ENCODE measurements at regions not wholly inside any gene's neighbourhood (a gene's known extent, or its start where the extent isn't known, plus 50 kb on each side); places are given as distances from the start of the nearest gene placed in this dataset.
A peak's percentile ranks its signal among the peaks of the same experiment; 100 is the strongest.
"Not testable (repeated sequence)": the region's sequence is repeated elsewhere in the genome, so short reads cannot be mapped to it uniquely, and the experiment has no call there.

DNA sequence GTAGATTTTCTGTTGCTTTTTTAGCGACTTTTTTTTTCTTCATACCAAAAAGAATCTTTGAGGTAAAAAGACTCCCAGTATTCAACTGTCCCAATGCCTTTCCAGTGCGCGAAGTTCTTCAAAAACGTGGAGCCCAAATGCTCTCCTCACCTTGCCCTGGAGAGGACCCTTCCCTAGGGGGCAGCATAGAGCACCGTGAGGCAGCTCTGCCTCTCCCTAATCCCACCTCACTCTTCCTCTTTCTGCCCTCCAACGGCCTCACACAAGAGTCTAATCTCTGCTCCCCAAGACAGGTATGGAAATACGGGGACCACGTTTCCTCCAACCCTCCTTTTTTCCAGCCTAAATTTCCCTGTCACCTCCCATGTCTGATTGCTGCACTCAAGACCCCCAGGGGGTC lies 117.5 kb upstream of the ALX4 start:
- ATAC-seq (no peak), DNase-seq (ENCODE audit: low spot score in 2 of 2) (peak in 1 of 2 donors; percentile 31)
- H3K36me3 Mint-ChIP-seq: no peaks in the 10 kb centered on the region
- H3K27ac Mint-ChIP-seq: no peak overlapping the region
- H3K9me3 Mint-ChIP-seq: no peaks in the 10 kb centered on the region

DNA sequence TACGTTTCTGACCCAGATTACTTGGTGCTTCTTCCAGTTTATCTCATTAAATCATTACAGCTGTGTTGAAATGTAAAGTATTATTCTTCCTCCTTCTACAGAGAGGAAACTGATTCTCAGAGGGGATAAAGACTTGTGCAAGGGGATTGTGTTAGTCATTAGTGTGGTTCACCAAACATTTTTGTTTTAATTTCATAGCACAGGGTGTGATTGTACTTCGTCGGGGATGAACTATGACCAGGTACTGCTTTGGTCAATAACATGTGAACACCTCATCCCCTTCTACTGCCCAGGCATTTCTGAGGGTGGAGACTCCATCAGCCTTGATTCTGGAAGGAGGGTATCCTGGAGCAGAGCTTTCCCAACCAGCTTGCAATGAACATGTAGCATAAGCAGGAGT lies 120.2 kb upstream of the ALX4 start:
- DNase-seq (ENCODE audit: low spot score in 2 of 2) (no peak), ATAC-seq (no peak)
- Mint-ChIP-seq H3K9me3 (no peaks in the 10 kb centered on the region), H3K27ac (no peak overlapping the region), H3K36me3 (no peaks in the 10 kb centered on the region)

DNA sequence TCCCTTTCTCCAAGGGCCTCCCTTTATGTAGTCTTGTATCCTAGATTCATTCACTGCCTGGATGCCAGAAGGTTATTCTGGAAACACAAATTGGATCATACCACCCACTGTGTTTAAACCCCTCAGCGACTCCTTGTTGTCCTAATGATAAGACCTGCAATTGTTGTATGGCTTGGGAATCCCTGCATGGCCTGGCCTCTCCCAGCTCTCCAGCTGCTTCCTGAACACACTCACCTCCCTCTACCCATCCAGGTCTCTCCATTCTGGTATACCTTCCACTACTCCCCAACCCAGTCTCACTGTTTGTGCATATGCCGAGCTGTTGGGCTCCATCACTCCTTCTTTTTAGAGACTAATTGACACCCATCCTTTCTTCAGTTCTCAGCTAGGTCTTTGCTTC lies 124.3 kb upstream of the ALX4 start:
- ATAC-seq: no peak
- Mint-ChIP-seq H3K9me3 (no peaks in the 10 kb centered on the region), H3K27ac (no peak overlapping the region), H3K36me3 (peaks cover 0 to under 1% of the 10 kb centered on the region in 2 donors)
- no peak for DNase-seq (ENCODE audit: low spot score in 2 of 2)

DNA sequence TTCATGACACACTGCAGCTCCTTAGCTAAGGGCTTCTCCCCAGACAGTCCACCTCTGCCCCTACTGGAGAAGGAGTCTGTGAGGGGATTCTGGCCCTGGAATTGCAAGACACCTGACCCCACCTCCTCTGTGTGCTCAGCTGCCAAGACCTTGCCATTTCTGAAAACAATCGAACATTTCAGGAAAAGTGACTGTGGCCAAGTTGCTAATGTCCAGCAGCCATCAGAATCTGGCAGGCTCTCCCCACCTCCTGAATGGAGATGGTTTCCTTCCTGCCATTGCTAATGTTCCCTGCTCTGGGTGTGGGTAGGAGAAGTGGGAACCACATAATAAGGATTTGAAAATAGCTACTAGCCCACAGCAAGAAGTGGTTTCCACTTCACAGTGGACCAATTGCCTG lies 127.2 kb upstream of the ALX4 start:
- no peak for ATAC-seq
- Mint-ChIP-seq H3K27ac (no peak overlapping the region), H3K36me3 (peaks cover 0 to 5% of the 10 kb centered on the region in 2 donors), H3K9me3 (peaks cover 0 to 6% of the 10 kb centered on the region in 2 donors)
- DNase-seq (ENCODE audit: low spot score in 2 of 2): no peak

DNA sequence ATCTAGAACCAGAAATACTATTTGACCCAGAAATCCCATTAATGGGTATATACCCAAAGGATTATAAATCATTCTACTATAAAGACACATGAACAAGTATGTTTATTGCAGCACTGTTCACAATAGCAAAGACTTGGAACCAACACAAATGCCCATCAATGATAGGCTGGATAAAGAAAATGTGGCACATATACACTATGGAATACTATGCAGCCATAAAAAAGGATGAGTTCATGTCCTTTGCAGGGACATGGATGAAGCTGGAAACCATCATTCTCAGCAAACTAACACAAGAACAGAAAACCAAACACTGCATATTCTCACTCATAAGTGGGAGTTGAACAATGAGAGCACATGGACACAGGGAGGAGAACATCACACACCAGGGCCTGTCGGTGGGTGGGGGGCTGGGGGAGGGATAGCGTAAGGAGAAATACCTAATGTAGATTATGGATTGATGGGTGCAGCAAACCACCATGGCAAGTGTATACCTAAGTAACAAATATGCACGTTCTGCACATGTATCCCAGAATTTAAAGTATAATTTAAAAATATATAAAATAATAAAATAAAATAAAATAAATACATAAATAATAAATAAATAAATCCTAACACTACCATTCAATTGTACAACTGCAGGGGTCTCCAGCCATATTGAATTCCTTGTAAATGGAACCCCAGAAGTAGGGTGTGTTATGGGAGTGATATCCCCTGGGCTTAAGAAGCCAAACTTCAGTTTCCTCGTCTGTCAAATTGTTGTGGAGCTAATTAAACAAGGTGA lies 122.4 kb upstream of the CD82 start:
- H3K36me3 Mint-ChIP-seq, H3K27ac Mint-ChIP-seq: not testable (repeated sequence)

DNA sequence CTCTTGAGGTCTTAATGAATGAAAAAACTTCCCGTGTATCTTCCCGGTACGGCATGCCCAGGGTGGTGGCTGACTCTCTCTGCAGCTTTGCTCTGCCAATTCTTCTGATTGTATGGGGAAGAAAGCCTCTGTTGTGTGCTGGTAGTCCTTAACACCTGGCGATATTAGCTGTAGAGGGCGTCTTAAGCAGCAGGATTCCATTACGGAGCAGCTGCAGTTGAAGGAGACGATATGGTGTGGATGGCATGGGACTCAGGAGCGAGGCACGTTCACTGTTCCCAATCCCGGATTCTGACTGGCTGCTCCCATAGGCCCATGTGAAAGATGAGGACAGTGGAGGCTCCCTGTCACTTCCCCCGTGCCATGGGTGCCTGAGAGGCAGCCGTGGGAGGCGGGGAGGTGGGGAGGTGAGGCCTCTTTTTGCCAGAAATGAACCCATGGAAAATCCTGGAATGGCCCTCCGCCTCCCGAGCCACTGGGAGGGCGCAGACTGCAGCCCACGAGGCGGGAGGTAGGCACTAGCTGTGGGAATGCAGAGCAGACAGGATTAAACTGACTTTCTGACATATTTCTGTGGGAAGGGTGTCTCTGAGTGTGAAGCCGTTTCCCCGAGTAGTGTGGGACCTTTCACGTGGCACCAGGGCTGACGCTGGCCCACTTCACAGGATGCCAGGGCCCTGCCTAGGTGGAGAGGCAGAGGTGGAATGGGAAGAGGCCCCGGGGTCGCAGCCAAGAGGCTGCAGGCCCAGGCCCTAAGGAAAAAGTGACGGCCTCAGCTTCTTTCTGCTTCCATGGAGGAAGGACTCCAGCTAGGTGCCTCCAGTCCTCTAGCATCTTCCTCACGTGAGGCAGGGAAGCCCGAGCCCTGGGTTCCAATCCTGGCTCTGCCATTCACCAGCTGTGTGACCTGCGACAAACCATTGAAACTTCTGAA lies 121.4 kb upstream of the CD82 start:
- no peak overlapping the region for H3K27ac Mint-ChIP-seq
- peaks cover 0 to 5% of the 10 kb centered on the region in 2 donors for H3K36me3 Mint-ChIP-seq
- DNase-seq (ENCODE audit: low spot score in 2 of 2): no peak
- H3K9me3 Mint-ChIP-seq: peaks cover 0 to 6% of the 10 kb centered on the region in 2 donors
- ATAC-seq: no peak

More for the DNA sequence above, 122.4 kb upstream of the CD82 start:
- not testable (repeated sequence) for DNase-seq (ENCODE audit: low spot score in 2 of 2); ATAC-seq; H3K9me3 Mint-ChIP-seq

DNA sequence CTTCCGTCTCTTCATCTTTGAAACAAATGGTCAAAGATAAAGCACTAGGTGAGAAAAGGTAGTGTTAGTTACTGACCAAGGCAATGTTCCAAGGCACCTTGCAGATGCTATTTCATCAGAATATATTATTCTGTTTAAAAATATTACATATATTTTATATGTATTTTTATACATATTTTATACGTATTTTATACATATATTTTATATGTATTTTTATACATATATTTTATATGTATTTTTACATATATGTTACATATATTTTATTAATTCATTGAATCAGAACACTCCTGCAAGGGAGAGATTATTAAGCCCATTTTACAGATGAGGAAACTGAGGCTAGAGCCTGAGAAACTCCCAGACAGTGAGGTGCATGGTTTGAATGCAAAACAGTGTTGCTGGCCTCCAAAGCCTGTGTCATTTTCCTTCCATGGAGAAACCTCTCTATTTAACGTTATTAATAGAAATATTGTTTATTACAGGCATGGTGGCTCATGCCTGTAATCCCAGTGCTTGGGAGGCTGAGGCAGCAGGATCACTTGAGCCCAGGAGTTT lies 120.6 kb upstream of the CD82 start:
- no peak for ATAC-seq
- DNase-seq (ENCODE audit: low spot score in 2 of 2): no peak
- Mint-ChIP-seq H3K9me3 (peaks cover 0 to 6% of the 10 kb centered on the region in 2 donors), H3K36me3 (no peaks in the 10 kb centered on the region), H3K27ac (no peak overlapping the region)

DNA sequence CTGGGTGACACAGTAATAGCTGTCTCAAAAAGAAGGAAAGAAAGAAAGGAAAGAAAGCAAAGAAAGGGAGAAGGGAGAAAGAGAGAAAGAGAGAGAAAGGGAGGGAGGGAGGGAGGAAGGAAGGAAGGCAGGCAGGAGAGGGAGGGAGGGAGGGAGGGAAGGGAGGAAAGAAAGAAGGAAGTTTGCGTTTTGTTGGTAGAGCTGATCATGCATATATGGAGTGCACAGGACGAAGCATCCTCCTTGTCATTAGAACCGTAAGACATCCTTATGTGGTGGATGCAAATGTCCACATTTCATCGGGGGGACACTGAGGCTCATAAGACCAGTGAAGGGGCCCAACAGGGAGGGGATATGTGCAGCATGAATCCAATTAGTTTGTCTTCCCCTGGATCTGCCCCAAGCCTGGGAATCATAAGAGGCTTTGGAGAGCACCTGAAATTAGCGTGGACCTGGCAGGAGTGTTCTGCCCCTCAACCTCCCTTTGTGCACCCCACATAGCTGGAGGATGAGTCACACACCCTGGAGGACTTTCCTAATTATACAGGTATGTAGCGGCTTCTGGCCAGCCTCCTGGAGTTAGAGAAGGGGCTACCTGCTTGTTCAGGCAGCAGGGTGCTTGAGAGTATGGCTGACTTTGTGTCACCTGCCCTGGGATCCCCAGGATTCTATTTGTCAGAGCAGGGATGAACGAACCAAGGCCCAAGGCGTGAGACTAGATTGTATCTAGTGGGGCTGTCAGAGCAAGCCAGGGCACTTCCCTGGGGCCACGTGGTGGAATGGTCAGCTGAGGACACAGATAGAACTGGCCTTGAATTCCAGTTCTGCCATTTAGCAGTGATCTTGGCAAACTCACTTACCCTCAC lies 119.7 kb upstream of the CD82 start:
- ATAC-seq (no peak), DNase-seq (ENCODE audit: low spot score in 2 of 2) (no peak)
- peak overlapping the region in 1 of 2 donors; percentile 85 for H3K27ac Mint-ChIP-seq
- H3K9me3 Mint-ChIP-seq: no peaks in the 10 kb centered on the region
- no peaks in the 10 kb centered on the region for H3K36me3 Mint-ChIP-seq

DNA sequence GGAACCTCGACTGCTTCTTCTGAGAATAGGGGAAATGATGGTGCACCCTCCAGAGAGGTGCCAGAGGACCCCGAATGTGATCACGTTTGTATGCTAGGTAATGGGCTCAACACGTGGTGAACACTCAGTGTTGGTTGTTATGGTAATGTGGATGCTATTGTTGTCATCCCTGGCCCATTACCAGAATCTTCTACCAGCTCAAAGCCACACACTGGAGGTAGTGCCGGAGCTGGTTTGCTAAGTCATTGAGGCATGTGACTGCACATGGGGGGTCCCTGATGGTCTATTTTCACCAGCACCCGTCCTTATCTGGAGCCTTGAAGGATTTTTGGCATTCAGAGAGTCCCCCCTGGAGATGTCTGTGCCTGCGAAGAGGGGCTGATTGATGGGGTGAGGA lies 119.1 kb upstream of the CD82 start:
- ATAC-seq (no peak), DNase-seq (ENCODE audit: low spot score in 2 of 2) (no peak)
- Mint-ChIP-seq H3K27ac (no peak overlapping the region), H3K36me3 (no peaks in the 10 kb centered on the region), H3K9me3 (no peaks in the 10 kb centered on the region)

DNA sequence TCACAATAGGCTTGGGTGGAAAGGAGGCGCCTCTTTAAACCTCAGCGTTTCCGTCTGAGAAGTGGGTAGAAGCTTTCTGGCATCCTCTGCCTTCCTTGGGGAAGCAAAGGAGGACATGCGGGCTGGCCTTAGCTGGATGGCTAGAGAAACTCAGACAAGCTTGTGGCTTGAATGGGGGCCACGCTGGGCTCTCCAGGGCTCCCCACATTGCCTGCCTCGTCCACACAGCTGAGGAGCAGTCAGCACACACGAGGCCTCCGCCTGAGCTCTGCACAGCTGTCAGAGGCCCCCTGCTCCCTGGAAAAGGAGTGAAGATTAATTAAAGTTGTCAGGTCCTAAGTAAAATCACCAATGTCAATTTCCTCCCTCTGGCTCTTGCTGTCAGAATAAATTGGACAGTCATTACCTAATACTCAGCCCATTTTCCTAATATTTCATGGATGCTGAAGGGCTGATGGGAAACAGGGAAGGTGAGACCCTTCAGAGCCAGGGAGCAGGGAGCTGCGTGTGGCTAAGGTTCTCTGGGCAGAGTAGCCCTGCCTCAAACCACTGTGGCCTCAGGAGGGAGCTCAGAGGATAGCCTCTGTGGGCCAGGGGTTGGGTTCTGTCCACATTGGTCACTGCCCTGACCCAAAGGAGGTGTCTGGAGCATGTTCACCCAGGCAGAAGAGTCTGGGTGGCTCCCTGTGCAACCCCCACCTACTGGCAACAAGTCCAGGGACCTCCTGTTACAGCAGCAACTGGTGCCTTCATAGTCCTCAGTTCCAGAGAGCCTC lies 118.3 kb upstream of the CD82 start:
- Mint-ChIP-seq H3K27ac (no peak overlapping the region), H3K36me3 (no peaks in the 10 kb centered on the region), H3K9me3 (no peaks in the 10 kb centered on the region)
- no peak for DNase-seq (ENCODE audit: low spot score in 2 of 2)
- no peak for ATAC-seq

DNA sequence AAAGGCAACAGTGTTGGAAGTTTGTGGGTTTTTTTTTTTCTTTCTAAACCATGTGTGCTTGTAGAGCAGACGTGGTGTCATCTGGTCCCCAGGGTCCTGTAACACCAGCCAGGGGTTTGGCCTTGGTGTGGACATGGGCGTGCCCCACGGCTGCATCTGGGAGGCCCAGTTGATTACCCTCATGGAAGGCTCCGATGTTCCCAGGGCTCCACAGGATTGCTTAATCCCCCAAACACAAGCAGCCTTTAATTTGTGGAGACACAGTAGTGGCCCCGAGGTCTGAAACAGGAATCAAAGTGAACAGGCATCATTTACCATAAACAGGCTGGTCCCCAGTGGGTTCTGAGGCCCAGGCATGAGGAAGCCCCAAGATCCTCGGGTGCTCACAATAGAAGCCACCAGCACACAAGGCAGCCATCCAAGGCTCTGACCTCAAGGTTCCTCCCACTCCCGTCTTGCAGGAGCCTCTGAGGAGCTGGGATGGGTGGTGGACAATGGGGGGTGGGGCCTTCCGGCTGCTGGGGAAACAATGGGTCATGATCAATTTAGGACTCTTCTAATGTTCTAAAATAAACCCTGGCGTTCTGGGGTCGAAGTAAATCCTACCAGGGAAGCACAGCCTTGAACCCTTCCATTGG lies 115.0 kb upstream of the CD82 start:
- H3K27ac Mint-ChIP-seq: no peak overlapping the region
- DNase-seq (ENCODE audit: low spot score in 2 of 2) (no peak), ATAC-seq (no peak)
- H3K36me3 Mint-ChIP-seq: no peaks in the 10 kb centered on the region
- no peaks in the 10 kb centered on the region for H3K9me3 Mint-ChIP-seq

DNA sequence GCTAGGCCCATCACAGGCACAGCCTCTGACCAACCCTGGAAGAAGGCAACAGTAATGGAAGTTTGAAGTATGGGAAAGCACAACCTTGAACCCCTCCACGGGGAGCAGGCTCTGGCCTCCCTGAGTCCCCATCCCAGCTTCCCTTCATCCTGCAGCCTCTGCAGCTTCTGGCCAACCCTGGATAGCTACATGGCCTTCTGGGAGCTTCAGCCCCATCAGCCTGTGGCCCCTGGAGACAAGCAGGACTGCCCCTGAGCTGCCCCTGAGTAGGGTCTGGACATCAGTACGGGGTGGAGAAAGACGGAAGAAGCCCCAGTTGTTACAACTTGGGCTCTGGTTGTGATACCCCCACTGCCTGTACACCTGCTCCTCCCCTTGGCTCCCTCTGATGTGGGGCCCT lies 113.8 kb upstream of the CD82 start:
- DNase-seq (ENCODE audit: low spot score in 2 of 2) (no peak), ATAC-seq (no peak)
- H3K9me3 Mint-ChIP-seq: no peaks in the 10 kb centered on the region
- H3K36me3 Mint-ChIP-seq: no peaks in the 10 kb centered on the region
- H3K27ac Mint-ChIP-seq: peak overlapping the region in 1 of 2 donors; percentile 50

DNA sequence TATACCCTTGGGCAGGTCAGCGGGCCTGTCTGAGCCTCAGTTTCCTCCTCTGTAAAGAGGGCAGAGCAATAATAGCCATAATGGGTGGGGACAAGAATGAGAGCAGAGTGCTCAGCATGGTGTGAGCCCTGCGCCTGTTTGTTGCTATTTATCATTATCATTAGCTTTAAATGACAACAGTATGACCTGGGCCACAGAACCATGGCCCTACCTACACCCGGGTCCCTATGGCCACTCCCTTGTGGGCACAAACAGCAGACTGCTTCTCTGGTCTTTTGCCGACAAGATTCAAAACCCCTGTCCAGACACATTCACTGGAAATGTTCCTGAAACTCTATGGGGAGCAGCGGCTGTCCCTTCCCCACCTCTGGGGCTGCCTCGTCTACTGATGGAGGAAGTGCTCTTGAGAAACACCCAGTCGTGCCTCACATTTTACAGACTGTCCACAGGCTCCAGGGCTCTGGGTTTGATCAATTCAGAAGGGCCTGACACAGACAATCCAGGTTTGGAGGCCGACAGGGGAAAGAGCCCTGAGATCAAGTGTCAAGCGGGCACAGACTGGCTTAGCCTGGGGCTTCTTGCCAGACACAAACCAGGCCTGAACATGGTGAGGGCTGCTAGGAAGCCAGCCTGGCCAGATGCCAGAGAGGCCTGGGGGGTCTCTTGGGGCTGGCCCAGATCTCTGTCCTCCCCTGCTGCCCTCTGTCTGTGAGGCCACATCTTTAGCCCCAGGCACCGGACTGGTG lies 112.5 kb upstream of the CD82 start:
- DNase-seq (ENCODE audit: low spot score in 2 of 2) (no peak), ATAC-seq (no peak)
- H3K9me3 Mint-ChIP-seq: no peaks in the 10 kb centered on the region
- no peaks in the 10 kb centered on the region for H3K36me3 Mint-ChIP-seq
- H3K27ac Mint-ChIP-seq: no peak overlapping the region

DNA sequence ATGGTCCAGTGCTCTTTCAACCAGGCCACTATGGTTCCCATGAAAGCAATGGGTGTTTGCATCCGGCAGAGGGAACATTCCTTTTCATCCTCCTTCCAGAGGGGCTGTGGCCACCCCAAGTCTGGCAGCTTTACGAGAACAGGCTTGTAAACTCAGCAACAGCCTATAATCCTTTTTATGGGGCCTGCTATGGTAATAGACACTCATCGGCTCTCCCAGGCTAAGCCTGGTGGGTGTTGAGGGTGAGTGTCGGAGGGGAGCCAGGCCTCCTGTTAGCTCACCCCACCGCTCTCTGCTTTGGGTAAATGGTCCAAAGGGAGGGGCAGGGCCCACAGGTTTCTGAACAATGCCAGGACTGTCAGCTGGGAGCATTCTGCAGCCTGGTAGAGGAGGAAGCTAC lies 111.6 kb upstream of the CD82 start:
- Mint-ChIP-seq H3K36me3 (no peaks in the 10 kb centered on the region), H3K9me3 (no peaks in the 10 kb centered on the region), H3K27ac (no peak overlapping the region)
- no peak for ATAC-seq
- DNase-seq (ENCODE audit: low spot score in 2 of 2): no peak

DNA sequence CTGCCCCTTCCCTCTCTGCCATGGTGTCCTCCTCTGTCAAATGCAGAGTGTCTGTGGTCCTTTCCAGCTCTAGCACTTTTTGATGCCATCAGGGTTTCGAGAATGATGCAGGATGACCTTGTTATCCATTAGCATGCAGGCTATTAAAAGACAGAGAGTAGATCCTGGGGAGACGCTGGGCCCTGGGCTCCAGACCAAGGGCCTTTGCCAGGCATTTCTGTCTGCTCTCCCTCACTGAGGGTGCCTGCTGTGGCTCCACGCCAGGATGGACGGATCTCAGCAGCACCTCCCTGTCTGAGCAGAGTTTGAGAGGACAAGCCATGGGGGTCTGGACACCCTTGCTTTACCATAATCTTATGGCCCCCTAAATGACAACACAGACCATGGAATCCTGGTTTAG lies 110.8 kb upstream of the CD82 start:
- H3K9me3 Mint-ChIP-seq: no peaks in the 10 kb centered on the region
- H3K27ac Mint-ChIP-seq: no peak overlapping the region
- DNase-seq (ENCODE audit: low spot score in 2 of 2) (no peak), ATAC-seq (no peak)
- H3K36me3 Mint-ChIP-seq: no peaks in the 10 kb centered on the region
